ENCODE measurements at regions not wholly inside any gene's neighbourhood (a gene's known extent, or its start where the extent isn't known, plus 50 kb on each side); places are given as distances from the start of the nearest gene placed in this dataset.
"Not testable (repeated sequence)": the region's sequence is repeated elsewhere in the genome, so short reads cannot be mapped to it uniquely, and the experiment has no call there.

DNA sequence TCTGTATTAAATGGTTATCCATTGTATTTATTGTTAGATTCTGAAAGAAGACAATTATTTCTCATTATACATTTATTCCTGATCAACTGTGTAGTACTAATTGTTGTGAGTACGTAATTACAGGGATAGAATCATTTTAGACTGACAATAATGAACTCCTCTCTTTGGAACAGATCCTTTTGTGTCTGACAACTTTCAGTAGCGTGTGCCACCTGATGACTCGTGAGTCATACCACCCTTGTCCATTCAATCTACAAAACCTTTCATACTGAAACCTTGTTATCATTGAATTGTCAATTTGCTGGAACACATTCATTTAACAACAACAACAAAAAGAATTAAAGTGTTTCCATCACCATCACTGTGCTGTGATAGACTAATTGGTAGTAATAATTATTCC lies 602.7 kb upstream of the PCDH7 start:
- Histone ChIP-seq H3K4me1 (no peaks in the 10 kb centered on the region), H3K9me3 (no peaks in the 10 kb centered on the region), H3K4me3 (no peak overlapping the region), H3K36me3 (no peaks in the 10 kb centered on the region), H3K27me3 (no peaks in the 10 kb centered on the region), H3K27ac (no peak overlapping the region)
- 74 to 84% (median 80%) methylated on average over 3 of the region's 3 CpGs for WGBS, 5 donors
- intact Hi-C loops (cut with DNase I; ENCODE audit: low total_unique reads), result no loop called here
- no peak for DNase-seq
- TF ChIP-seq, protein P1, sequence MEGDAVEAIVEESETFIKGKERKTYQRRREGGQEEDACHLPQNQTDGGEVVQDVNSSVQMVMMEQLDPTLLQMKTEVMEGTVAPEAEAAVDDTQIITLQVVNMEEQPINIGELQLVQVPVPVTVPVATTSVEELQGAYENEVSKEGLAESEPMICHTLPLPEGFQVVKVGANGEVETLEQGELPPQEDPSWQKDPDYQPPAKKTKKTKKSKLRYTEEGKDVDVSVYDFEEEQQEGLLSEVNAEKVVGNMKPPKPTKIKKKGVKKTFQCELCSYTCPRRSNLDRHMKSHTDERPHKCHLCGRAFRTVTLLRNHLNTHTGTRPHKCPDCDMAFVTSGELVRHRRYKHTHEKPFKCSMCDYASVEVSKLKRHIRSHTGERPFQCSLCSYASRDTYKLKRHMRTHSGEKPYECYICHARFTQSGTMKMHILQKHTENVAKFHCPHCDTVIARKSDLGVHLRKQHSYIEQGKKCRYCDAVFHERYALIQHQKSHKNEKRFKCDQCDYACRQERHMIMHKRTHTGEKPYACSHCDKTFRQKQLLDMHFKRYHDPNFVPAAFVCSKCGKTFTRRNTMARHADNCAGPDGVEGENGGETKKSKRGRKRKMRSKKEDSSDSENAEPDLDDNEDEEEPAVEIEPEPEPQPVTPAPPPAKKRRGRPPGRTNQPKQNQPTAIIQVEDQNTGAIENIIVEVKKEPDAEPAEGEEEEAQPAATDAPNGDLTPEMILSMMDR (IDR thresholded peaks at IDR 0.05), result no peak
- TF ChIP-seq EP300 (IDR thresholded peaks at IDR 0.05) (no peak), POLR2AphosphoS5 (IDR thresholded peaks at IDR 0.05) (no peak), POLR2A (IDR thresholded peaks at IDR 0.05) (no peak)

GRCh38 chr4:30122711-30123110 lies 597.5 kb upstream of the PCDH7 start:
- no peaks in the 10 kb centered on the region for H3K27me3 ChIP-seq
- WGBS, 5 donors, result 49 to 62% (median 54%) methylated on average over 3 of the region's 3 CpGs
- intact Hi-C loops (cut with DNase I; ENCODE audit: low total_unique reads), result no loop called here
- H3K9me3 ChIP-seq, result no peaks in the 10 kb centered on the region
- H3K4me1 ChIP-seq, result no peaks in the 10 kb centered on the region
- no peak overlapping the region for H3K27ac ChIP-seq
- TF ChIP-seq EP300 (IDR thresholded peaks at IDR 0.05) (no peak), POLR2AphosphoS5 (IDR thresholded peaks at IDR 0.05) (no peak), POLR2A (IDR thresholded peaks at IDR 0.05) (no peak)
- TF ChIP-seq, protein P1 (IDR thresholded peaks at IDR 0.05), result no peak
- H3K4me3 ChIP-seq, result no peak overlapping the region
- no peak for DNase-seq
- H3K36me3 ChIP-seq, result no peaks in the 10 kb centered on the region

GRCh38 chr4:30124621-30125020 lies 595.5 kb upstream of the PCDH7 start:
- not testable (repeated sequence) for H3K4me3 ChIP-seq
- WGBS, 5 donors, result 83 to 94% (median 91%) methylated on average over 1 to 2 of the region's 2 CpGs

GRCh38 chr4:30125868-30126267 lies 594.3 kb upstream of the PCDH7 start:
- no peaks in the 10 kb centered on the region for H3K36me3 ChIP-seq
- TF ChIP-seq, protein P1 (IDR thresholded peaks at IDR 0.05), result no peak
- no peak for TF ChIP-seq POLR2AphosphoS5 (IDR thresholded peaks at IDR 0.05)
- no peak for TF ChIP-seq EP300 (IDR thresholded peaks at IDR 0.05)
- TF ChIP-seq POLR2A (IDR thresholded peaks at IDR 0.05), result no peak
- WGBS, 5 donors, result 28 to 44% (median 34%) methylated on average over 1 of the region's 1 CpG
- H3K27me3 ChIP-seq, result no peaks in the 10 kb centered on the region
- no peak overlapping the region for H3K27ac ChIP-seq
- no peak for DNase-seq
- H3K4me1 ChIP-seq, result no peaks in the 10 kb centered on the region
- no peak overlapping the region for H3K4me3 ChIP-seq
- intact Hi-C loops (cut with DNase I; ENCODE audit: low total_unique reads), result no loop called here
- H3K9me3 ChIP-seq, result no peaks in the 10 kb centered on the region

More at GRCh38 chr4:30124621-30125020, 595.5 kb upstream of the PCDH7 start:
- DNase-seq; H3K27ac ChIP-seq; H3K36me3 ChIP-seq; H3K27me3 ChIP-seq; H3K4me1 ChIP-seq; H3K9me3 ChIP-seq; intact Hi-C loops (cut with DNase I; ENCODE audit: low total_unique reads): not testable (repeated sequence)

GRCh38 chr4:30126351-30126750 lies 593.8 kb upstream of the PCDH7 start:
- H3K27ac ChIP-seq, result no peak overlapping the region
- H3K4me3 ChIP-seq, result no peak overlapping the region
- intact Hi-C loops (cut with DNase I; ENCODE audit: low total_unique reads), result no loop called here
- no peak for TF ChIP-seq EP300 (IDR thresholded peaks at IDR 0.05)
- TF ChIP-seq POLR2AphosphoS5 (IDR thresholded peaks at IDR 0.05), result no peak
- TF ChIP-seq, protein P1 (IDR thresholded peaks at IDR 0.05), result no peak
- TF ChIP-seq POLR2A (IDR thresholded peaks at IDR 0.05), result no peak
- no peaks in the 10 kb centered on the region for H3K27me3 ChIP-seq
- DNase-seq, result no peak
- no peaks in the 10 kb centered on the region for H3K9me3 ChIP-seq
- WGBS, 5 donors, result 74 to 88% (median 75%) methylated on average over 1 of the region's 1 CpG
- no peaks in the 10 kb centered on the region for H3K4me1 ChIP-seq
- no peaks in the 10 kb centered on the region for H3K36me3 ChIP-seq

GRCh38 chr4:30148828-30149227 lies 571.3 kb upstream of the PCDH7 start:
- 74 to 83% (median 80%) methylated on average over 5 of the region's 5 CpGs for WGBS, 5 donors
- H3K9me3 ChIP-seq; H3K4me1 ChIP-seq; H3K27ac ChIP-seq; H3K36me3 ChIP-seq; intact Hi-C loops (cut with DNase I; ENCODE audit: low total_unique reads); H3K27me3 ChIP-seq; DNase-seq; H3K4me3 ChIP-seq: not testable (repeated sequence)

GRCh38 chr4:30149539-30149938 lies 570.6 kb upstream of the PCDH7 start:
- H3K27me3 ChIP-seq; H3K4me1 ChIP-seq; H3K27ac ChIP-seq; H3K36me3 ChIP-seq; intact Hi-C loops (cut with DNase I; ENCODE audit: low total_unique reads); H3K9me3 ChIP-seq; DNase-seq; H3K4me3 ChIP-seq: not testable (repeated sequence)
- WGBS, 5 donors, result 76 to 84% (median 83%) methylated on average over 7 of the region's 7 CpGs
